CD4-positive, alpha-beta T cell treated with Interleukin-1 beta for 1 hour (primary cell): ENCODE measurements at regions not wholly inside any gene's neighbourhood (a gene's known extent, or its start where the extent isn't known, plus 50 kb on each side); places are given as distances from the start of the nearest gene placed in this dataset.
"Not testable (repeated sequence)": the region's sequence is repeated elsewhere in the genome, so short reads cannot be mapped to it uniquely, and the experiment has no call there.

Experiments used
- DNase-seq, 2 donors: peaks; one replicate each; pipeline ENCODE4 v3.0.0-alpha.2; 2020 to 2022

DNA sequence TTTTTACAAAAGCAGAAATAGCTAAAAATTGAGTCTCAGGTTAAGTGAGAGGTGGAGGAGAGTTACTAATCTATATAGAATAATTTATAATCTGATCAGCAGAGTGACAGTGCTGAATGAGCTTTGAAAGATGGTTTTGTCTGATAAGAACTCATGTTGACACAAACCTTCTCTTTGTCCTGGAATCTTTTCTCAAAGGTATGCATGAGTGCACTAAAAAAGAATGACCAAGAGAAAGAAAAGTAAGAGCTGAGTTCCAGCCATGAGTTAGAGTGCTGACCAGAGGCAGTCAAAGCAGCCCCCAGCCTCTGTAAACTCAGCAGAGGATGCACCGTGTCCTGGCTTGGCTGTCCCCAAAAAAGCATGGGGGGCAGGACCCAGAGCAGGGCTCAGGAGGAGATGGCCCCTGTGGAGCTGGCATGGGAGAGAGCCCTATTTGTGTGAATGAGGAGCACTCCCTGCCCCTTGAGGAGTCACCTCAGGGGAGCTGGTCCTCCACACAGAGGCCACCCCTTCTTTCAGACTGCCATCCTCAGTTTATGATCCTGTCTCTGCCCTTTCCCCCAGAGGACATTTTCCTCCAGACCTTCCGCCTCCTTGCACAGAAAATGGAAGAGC is 129.8 kb downstream of the SEC23A start:
- no peak for DNase-seq

GRCh38 chr14:38972511-38972910 is 130.5 kb downstream of the SEC23A start:
- DNase-seq, result no peak

DNA sequence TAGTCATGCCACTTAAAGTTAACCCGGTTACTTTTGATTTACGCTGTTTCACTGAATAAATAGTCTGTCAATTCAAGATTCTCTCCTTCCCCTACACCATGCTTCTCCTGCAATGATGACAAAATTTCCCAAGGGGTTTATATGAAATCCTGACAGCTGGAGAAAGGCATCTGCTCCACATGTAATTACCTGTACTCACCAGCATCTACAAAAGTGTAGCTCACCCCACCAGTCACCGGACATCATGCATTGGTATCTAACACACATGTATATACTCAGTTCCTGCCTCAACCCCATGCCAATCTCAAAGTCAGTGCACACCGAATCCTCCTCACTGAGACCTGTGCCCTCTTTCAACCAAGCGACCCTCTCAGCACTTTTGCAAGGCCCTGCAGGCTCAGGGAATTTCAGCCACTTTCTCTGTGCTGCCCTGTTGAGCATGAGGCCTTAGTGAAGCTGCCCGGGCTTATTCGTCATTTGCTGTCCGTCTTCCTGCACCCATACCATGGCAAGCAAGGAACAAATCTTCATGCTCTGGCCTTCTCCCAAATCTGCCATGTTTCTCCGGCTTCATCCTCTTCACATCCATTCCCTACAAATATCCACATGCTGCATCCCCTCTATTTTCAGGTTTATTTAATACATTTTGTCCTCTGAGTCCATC is 131.6 kb downstream of the SEC23A start:
- DNase-seq, result no peak

DNA sequence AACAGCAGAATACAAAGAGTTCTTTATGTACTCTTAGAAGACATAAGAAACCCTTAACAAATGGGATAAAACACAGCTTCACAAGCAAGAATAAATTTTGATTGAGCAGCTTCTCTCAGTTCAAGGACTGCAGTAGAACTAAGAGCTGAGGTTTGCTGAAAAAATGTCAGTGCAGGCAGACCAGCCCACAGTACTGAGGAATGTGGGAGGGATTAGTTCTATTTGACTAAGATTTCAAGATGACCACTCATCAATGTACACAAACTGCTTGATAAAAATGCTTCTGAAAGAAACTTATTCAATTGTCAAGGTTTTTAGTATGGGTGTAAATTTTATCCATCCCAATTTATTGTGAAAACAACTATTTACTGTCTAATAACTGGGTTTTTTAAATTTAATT is 138.4 kb downstream of the SEC23A start:
- DNase-seq, result no peak

- DNase-seq, result no peak
These were observed 142.0 kb downstream of the SEC23A start for GRCh38 chr14:38960946-38961531.

- DNase-seq, result no peak
These were observed 144.0 kb downstream of the SEC23A start for GRCh38 chr14:38959021-38959420.

- DNase-seq, result no peak
These were observed 144.4 kb downstream of the SEC23A start for GRCh38 chr14:38958589-38958988.

- DNase-seq, result no peak
These were observed 151.6 kb downstream of the SEC23A start for GRCh38 chr14:38951451-38951850.

- DNase-seq, result no peak
These were observed 152.4 kb downstream of the SEC23A start for GRCh38 chr14:38950676-38951075.

DNA sequence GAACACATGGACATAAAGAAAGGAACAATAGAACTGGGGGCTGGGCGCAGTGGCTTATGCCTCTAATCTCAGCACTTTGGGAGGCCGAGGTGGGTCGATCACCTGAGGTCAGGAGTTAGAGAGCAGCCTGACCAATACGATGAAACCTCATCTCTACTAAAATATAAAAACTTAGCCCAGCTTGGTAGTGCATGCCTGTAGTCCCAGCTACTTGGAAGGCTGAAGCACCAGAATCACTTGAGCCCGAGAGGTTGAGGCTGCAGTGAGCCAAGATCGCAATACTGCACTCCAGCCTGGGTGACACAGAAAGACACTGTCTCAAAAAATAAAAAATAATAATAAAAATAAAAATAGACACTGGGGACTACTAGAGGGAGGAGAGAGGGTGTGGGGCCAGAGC is 154.5 kb downstream of the SEC23A start:
- DNase-seq, result no peak

DNA sequence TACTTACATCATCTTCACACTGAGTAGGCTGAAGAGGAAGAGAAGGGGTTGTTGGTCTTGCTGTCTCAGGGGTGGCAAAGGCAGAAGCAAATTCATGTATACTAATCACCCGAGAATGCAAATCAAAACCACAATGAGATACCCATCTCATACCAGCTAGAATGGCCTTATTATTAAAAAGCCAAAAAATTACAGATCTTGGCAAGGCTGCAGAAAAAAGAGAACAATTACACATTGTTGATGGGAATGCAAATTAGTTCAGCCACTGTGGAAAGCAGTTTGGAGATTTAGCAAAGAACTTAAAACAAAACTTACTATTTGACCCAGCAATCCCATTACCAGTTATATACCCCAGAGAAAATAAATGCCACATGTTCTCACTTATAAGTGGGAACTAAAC is 154.9 kb downstream of the SEC23A start:
- DNase-seq, result no peak

- no peak for DNase-seq
These were observed 155.7 kb downstream of the SEC23A start for GRCh38 chr14:38947343-38947742.

- no peak for DNase-seq
These were observed 158.3 kb downstream of the SEC23A start for GRCh38 chr14:38944691-38945090.

DNA sequence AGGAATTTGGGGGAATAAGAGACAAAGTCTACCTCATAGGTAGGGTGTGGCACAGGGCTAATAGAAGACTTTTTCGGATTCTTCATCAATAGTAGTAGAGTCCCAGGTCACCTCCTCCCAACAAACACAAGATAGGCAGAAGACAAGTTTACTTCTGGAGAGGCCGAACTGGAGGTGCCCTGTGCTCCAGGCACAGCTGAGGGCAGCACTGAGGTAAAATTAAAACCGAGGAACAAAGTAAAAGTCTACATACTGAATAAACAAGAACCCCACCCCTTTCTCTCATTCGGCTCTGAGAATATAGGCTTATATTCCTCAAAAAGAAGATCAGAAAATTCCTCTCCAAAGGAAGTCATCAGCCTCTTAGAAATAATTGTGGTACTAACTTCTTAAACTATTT is 161.5 kb downstream of the SEC23A start:
- no peak for DNase-seq

DNA sequence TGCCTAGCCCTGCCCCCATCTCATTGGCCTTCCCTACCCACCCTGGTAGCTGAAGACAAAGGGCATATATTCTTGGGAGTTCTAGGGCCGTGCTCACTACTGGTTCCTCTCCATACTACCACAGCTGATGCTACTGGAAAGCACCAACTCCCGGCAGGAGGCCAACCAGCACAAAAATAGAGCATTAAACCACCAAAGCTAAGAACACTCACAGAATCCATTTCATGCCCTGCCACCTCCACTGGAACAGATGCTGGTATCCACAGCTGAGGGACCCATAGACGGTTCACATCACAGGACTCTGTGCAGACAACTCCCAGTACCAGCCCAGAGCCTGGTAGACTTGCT is 170.4 kb downstream of the SEC23A start:
- not testable (repeated sequence) for DNase-seq

DNA sequence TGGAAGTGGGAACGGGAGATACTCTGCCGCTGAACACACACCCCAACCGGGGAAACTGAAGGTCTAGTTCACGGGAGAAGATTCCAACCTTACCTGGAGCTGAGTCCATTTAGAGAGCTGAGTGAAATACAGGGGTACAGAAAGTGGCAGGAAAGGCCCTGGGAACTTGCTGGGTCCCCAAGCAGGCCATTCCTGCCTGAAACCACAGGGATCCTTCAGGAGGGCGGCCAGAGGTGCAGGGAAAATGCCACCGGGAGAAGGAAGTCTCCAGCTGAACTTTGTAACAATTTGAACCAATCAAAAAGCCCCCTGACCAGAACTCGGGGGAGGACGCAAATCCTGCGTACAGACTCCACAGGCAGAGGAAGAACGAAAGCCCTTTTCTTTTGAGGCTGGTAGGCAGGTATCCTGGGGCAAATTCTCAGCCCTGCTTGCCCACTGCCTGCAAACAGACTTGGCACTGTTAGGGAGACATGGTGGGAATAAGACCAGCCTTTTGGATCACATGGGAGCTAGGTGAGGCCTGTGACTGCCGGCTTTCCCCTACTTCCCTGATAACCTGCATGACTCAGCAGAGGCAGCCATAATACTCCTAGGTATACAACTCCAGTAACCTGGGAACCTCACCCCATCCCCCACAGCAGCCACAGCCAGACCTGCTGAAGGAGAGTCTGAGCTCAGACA is 170.9 kb downstream of the SEC23A start:
- DNase-seq, result no peak

GRCh38 chr14:38930898-38931297 is 172.1 kb downstream of the SEC23A start:
- DNase-seq, result no peak

GRCh38 chr14:38930022-38930421 is 173.0 kb downstream of the SEC23A start:
- no peak for DNase-seq

- DNase-seq, result no peak
These were observed 173.6 kb downstream of the SEC23A start for GRCh38 chr14:38929416-38929815.

- not testable (repeated sequence) for DNase-seq
These were observed 181.1 kb downstream of the SEC23A start for GRCh38 chr14:38921893-38922292.

DNA sequence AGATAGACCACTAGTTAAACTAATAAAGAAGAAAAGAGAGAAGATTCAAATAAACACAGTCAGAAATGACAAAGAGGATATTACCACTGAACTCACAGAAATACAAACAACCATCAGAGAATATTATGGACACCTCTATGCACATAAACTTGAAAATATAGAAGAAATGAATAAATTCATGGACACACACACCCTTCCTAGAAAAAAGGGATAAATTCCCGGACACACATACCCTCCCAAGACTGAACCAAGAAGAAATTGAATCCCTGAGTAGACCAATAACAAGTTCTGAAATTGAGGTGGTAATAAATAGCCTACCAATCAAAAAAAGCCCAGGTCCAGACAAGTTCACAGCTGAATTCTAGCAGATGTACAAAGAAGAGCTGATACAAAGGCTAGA is 187.9 kb downstream of the SEC23A start:
- no peak for DNase-seq

DNA sequence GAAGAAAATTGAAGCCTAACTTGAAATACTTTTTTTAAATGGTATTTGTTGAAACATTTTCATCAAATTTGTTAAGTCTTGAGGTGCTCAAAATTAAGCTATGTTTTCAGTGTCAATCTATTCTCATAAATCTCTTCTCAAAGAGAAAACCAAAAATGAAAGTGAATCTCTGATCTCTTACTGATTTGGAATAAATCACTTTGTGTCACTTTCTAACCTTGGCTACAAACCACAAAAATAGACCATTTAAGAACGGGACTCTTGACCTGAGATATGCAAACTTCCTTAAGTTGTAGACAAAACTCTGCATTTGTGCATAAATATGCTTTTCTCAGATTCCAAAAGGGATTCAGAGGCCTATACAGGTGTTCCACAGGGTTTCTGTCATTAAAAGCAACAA is 192.9 kb downstream of the SEC23A start:
- DNase-seq, result no peak

DNA sequence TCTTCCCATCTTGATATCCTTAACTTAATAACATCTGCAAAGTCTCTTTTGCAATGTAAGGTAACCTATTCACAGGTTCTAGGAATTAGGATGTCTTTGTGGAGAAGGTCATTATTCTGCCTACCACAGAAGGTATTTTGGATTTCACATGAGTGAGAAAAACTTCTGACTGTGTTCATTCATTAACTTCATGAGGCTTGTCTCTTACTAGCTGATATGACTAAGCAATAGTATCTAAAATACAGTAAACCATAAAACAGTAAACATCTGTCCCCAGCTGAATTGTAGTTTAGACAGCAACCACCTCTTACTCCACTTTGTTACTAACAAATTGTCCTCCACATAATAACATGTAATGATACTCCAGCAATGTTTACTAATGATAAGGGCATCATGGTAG is 198.1 kb downstream of the SEC23A start:
- DNase-seq, result no peak

GRCh38 chr14:38901791-38902190 is 201.2 kb downstream of the SEC23A start:
- DNase-seq, result no peak
